Caco-2 (cell line): ENCODE measurements at regions not wholly inside any gene's neighbourhood (a gene's known extent, or its start where the extent isn't known, plus 50 kb on each side); places are given as distances from the start of the nearest gene placed in this dataset.

Experiments
- BruUV-seq: library from RNA; stranded (reverse); fragments of 400-500 nt; replicated peaks from 2 replicates; lab custom pipeline; 2021; lab: Mats Ljungman, UMichigan
- CTCF ChIA-PET: fragments of 300-600 bp; sonication (Branson Sonifier 250); formaldehyde crosslinking; loops from one replicate; lab custom pipeline; 2022; ENCODE audit warnings: antibody characterized with exemption; lab: Charles Lee
- POLR2A ChIA-PET: fragments of 300-600 bp; sonication (Branson Sonifier 250); formaldehyde crosslinking; loops from one replicate; lab custom pipeline; 2022; ENCODE audit warnings: antibody characterized with exemption; lab: Charles Lee
- DNase-seq, 2 experiments: peaks; one replicate each; pipeline versions ENCODE4 v3.0.0 to v3.0.0-alpha.2; 2020 to 2022
- H3K27me3 ChIP-seq: replicated peaks from 2 replicates; pipeline ENCODE4 v1.6.0; 2011; ENCODE audit warnings: low read length; ENCODE audit not compliant: control insufficient read depth, insufficient read depth
- H3K36me3 ChIP-seq: 2 replicates; pipeline ENCODE4 v1.5.1; 2011; ENCODE audit warnings: low read length; ENCODE audit not compliant: control insufficient read depth, insufficient read depth
- H3K4me1 ChIP-seq: fragments of 250-450 bp; sonication (Bioruptor Pico); 2 replicates; pipeline ENCODE4 v1.5.1; 2020; ENCODE audit warnings: mild to moderate bottlenecking
- H3K4me3 ChIP-seq: 2 replicates; pipeline ENCODE4 v1.5.1; 2011; ENCODE audit warnings: low read depth, mild to moderate bottlenecking, control low read depth, low read length
- H3K9me3 ChIP-seq: fragments of 250-450 bp; sonication (Bioruptor Pico); 2 replicates; pipeline ENCODE4 v1.5.1; 2020; ENCODE audit warnings: mild to moderate bottlenecking, moderate library complexity
- H3K27ac Mint-ChIP-seq: one replicate; pipeline ENCODE4 v1.8.0; 2022; ENCODE audit warnings: mixed read lengths; ENCODE audit not compliant: unreplicated experiment
- H3K27me3 Mint-ChIP-seq: one replicate; pipeline ENCODE4 v1.8.0; 2022; ENCODE audit warnings: mixed read lengths; ENCODE audit not compliant: insufficient read depth, unreplicated experiment
- H3K36me3 Mint-ChIP-seq: one replicate; pipeline ENCODE4 v1.8.0; 2022; ENCODE audit warnings: mild to moderate bottlenecking, mixed read lengths; ENCODE audit not compliant: insufficient read depth, unreplicated experiment
- H3K4me1 Mint-ChIP-seq: one replicate; pipeline ENCODE4 v1.8.0; 2022; ENCODE audit warnings: low read depth, mixed read lengths; ENCODE audit not compliant: unreplicated experiment
- H3K4me3 Mint-ChIP-seq: one replicate; pipeline ENCODE4 v1.8.0; 2022; ENCODE audit warnings: mild to moderate bottlenecking, moderate library complexity, mixed read lengths; ENCODE audit not compliant: unreplicated experiment
- H3K9me3 Mint-ChIP-seq: one replicate; pipeline ENCODE4 v1.8.0; 2022; ENCODE audit warnings: mixed read lengths; ENCODE audit not compliant: unreplicated experiment
- intact Hi-C: fragments of 100-400 bp; cut with micrococcal nuclease; formaldehyde crosslinking; loops from one replicate; pipeline ENCODE4 v1.10.0; 2022; ENCODE audit not compliant: unreplicated experiment
- TF ChIP-seq, protein P1 (sequence below), 2 experiments: fragments of 200-600 bp in 1 of 2; IDR thresholded peaks; 1 replicate in 1 of 2; 2 replicates in 1 of 2; pipeline versions ENCODE4 v1.5.1 to v1.8.0; 2011 to 2022; ENCODE audit warnings: antibody characterized with exemption in 1 of 2, control low read depth in 1 of 2, inconsistent platforms in 1 of 2, low read depth in 1 of 2, low read length in 1 of 2, mild to moderate bottlenecking in 1 of 2, moderate library complexity in 1 of 2; ENCODE audit not compliant: insufficient read depth in 1 of 2, severe bottlenecking in 1 of 2, unreplicated experiment in 1 of 2

DNA sequence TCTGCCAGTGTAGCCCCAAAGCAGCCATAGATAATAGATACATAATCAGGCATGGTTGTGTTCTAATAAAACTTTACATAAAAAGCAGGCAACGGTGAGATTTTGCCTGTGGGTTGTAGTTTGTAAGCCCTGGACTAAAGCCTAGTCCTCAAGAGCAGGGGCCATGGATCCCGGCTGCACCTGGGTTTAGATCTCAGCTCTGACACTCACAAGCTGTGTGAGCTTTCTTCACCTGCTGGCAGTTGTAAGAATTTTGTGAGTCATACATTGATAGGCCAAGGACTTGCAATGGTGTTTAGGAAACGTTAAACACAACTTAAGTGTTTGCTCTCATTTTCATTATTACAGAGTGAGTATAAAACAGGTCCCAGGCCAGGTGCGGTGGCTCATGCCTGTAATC, 395.8 kb upstream of the TBX3 start:
- Mint-ChIP-seq H3K4me3 (no peak overlapping the region), H3K36me3 (no peaks in the 10 kb centered on the region), H3K27ac (no peak overlapping the region), H3K27me3 (no peaks in the 10 kb centered on the region), H3K9me3 (no peaks in the 10 kb centered on the region), H3K4me1 (peaks cover 12% of the 10 kb centered on the region)
- Histone ChIP-seq H3K4me3 (no peak overlapping the region), H3K27me3 (no peaks in the 10 kb centered on the region), H3K4me1 (peaks cover 9% of the 10 kb centered on the region), H3K9me3 (no peaks in the 10 kb centered on the region), H3K36me3 (no peaks in the 10 kb centered on the region)
- CTCF ChIA-PET = no interaction called here
- BruUV-seq = no TSS peak
- TF ChIP-seq, protein P1, sequence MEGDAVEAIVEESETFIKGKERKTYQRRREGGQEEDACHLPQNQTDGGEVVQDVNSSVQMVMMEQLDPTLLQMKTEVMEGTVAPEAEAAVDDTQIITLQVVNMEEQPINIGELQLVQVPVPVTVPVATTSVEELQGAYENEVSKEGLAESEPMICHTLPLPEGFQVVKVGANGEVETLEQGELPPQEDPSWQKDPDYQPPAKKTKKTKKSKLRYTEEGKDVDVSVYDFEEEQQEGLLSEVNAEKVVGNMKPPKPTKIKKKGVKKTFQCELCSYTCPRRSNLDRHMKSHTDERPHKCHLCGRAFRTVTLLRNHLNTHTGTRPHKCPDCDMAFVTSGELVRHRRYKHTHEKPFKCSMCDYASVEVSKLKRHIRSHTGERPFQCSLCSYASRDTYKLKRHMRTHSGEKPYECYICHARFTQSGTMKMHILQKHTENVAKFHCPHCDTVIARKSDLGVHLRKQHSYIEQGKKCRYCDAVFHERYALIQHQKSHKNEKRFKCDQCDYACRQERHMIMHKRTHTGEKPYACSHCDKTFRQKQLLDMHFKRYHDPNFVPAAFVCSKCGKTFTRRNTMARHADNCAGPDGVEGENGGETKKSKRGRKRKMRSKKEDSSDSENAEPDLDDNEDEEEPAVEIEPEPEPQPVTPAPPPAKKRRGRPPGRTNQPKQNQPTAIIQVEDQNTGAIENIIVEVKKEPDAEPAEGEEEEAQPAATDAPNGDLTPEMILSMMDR (IDR thresholded peaks at IDR 0.05; ENCODE audit: insufficient read depth in 1 of 2, low read depth in 1 of 2, low read length in 1 of 2, severe bottlenecking in 1 of 2, unreplicated experiment in 1 of 2) = no peak
- no peak for DNase-seq
- intact Hi-C loops = no loop called here
- POLR2A ChIA-PET = no interaction called here

GRCh38 chr12:115078990-115079389, 395.0 kb upstream of the TBX3 start:
- Mint-ChIP-seq H3K36me3 (no peaks in the 10 kb centered on the region), H3K9me3 (no peaks in the 10 kb centered on the region), H3K4me3 (no peak overlapping the region), H3K27me3 (no peaks in the 10 kb centered on the region), H3K27ac (no peak overlapping the region), H3K4me1 (peaks cover 12% of the 10 kb centered on the region)
- intact Hi-C loops = no loop called here
- Histone ChIP-seq H3K27me3 (no peaks in the 10 kb centered on the region), H3K4me1 (peaks cover 9% of the 10 kb centered on the region), H3K9me3 (no peaks in the 10 kb centered on the region), H3K36me3 (no peaks in the 10 kb centered on the region), H3K4me3 (no peak overlapping the region)
- DNase-seq = no peak
- TF ChIP-seq, protein P1 (IDR thresholded peaks at IDR 0.05; ENCODE audit: insufficient read depth in 1 of 2, low read depth in 1 of 2, low read length in 1 of 2, severe bottlenecking in 1 of 2, unreplicated experiment in 1 of 2) = no peak
- ChIA-PET POLR2A (no interaction called here), CTCF (no interaction called here)
- BruUV-seq = no TSS peak

GRCh38 chr12:115078334-115078733, 394.4 kb upstream of the TBX3 start:
- H3K27me3 ChIP-seq = no peaks in the 10 kb centered on the region
- peaks cover 9% of the 10 kb centered on the region for H3K4me1 ChIP-seq
- intact Hi-C loops = no loop called here
- no peak overlapping the region for H3K4me3 ChIP-seq
- Mint-ChIP-seq H3K36me3 (no peaks in the 10 kb centered on the region), H3K9me3 (no peaks in the 10 kb centered on the region), H3K27ac (no peak overlapping the region), H3K4me3 (no peak overlapping the region), H3K4me1 (peaks cover 12% of the 10 kb centered on the region), H3K27me3 (no peaks in the 10 kb centered on the region)
- BruUV-seq = no TSS peak
- H3K9me3 ChIP-seq = no peaks in the 10 kb centered on the region
- TF ChIP-seq, protein P1 (IDR thresholded peaks at IDR 0.05; ENCODE audit: insufficient read depth in 1 of 2, low read depth in 1 of 2, low read length in 1 of 2, severe bottlenecking in 1 of 2, unreplicated experiment in 1 of 2) = no peak
- H3K36me3 ChIP-seq = no peaks in the 10 kb centered on the region
- peak in 1 of 2 experiments; percentile 7 for DNase-seq
- POLR2A ChIA-PET = no interaction called here
- CTCF ChIA-PET = no interaction called here
